HuH-7 (cell line): ENCODE measurements at regions not wholly inside any gene's neighbourhood (a gene's known extent, or its start where the extent isn't known, plus 50 kb on each side); places are given as distances from the start of the nearest gene placed in this dataset.

Experiments
- DNase-seq: peaks from one replicate; pipeline ENCODE4 v3.0.0; 2011; ENCODE audit warnings: low spot score

- DNase-seq: no peak
These were observed 239.2 kb upstream of the RAB4A start for GRCh38 chr1:229031481-229032341.

GRCh38 chr1:229032375-229032774, 238.5 kb upstream of the RAB4A start:
- no peak for DNase-seq

- DNase-seq: no peak
These were observed 237.4 kb upstream of the RAB4A start for GRCh38 chr1:229033480-229033879.

GRCh38 chr1:229034342-229034741, 236.6 kb upstream of the RAB4A start:
- no peak for DNase-seq

- DNase-seq: no peak
These were observed 235.7 kb upstream of the RAB4A start for GRCh38 chr1:229035054-229035747.

- DNase-seq: no peak
These were observed 235.2 kb upstream of the RAB4A start for GRCh38 chr1:229035748-229036082.

- no peak for DNase-seq
These were observed 233.0 kb upstream of the RAB4A start for GRCh38 chr1:229037806-229038405.

GRCh38 chr1:229040630-229041358, 230.1 kb upstream of the RAB4A start:
- DNase-seq: no peak

GRCh38 chr1:229041946-229042345, 229.0 kb upstream of the RAB4A start:
- DNase-seq: no peak

GRCh38 chr1:229042482-229042881, 228.4 kb upstream of the RAB4A start:
- DNase-seq: no peak

- DNase-seq: no peak
These were observed 227.8 kb upstream of the RAB4A start for GRCh38 chr1:229043115-229043514.

GRCh38 chr1:229046251-229046853, 224.6 kb upstream of the RAB4A start:
- DNase-seq: no peak

GRCh38 chr1:229047161-229047839, 223.6 kb upstream of the RAB4A start:
- DNase-seq: no peak

- no peak for DNase-seq
These were observed 222.9 kb upstream of the RAB4A start for GRCh38 chr1:229047840-229048620.

GRCh38 chr1:229048896-229049295, 222.0 kb upstream of the RAB4A start:
- no peak for DNase-seq

GRCh38 chr1:229056046-229056445, 214.9 kb upstream of the RAB4A start:
- no peak for DNase-seq

- no peak for DNase-seq
These were observed 212.8 kb upstream of the RAB4A start for GRCh38 chr1:229058111-229058561.

- no peak for DNase-seq
These were observed 212.2 kb upstream of the RAB4A start for GRCh38 chr1:229058729-229059128.

GRCh38 chr1:229059671-229060539, 211.0 kb upstream of the RAB4A start:
- no peak for DNase-seq

GRCh38 chr1:229062135-229062534, 208.8 kb upstream of the RAB4A start:
- DNase-seq: no peak
